ENCODE measurements at regions not wholly inside any gene's neighbourhood (a gene's known extent, or its start where the extent isn't known, plus 50 kb on each side); places are given as distances from the start of the nearest gene placed in this dataset.

DNA sequence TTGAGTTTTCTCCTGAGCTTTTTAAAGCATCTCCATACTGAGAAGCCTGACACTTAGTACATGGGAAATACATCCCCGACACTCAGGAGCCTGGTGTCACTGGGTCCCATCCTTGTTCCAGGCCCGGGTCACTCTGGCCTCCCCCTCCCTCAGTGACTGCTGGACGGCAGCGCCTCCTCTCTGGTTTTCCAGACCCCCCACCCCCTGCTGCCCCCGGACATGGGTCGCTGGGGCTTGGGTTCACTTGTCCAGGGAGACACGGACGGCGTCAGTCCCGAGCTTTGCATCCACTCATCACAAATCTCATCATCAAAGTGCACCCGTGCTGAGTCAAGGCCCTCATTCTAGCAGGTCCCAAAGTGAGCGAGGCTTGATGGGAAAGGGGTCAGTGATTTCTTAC is 243.0 kb downstream of the IRX2 start:
- TF ChIP-seq CTCF (IDR thresholded peaks at IDR 0.05; ENCODE audit: insufficient read depth, low read length, poor library complexity, severe bottlenecking), result no peak
- TF ChIP-seq EZH2phosphoT487 (conservative IDR thresholded peaks at IDR 0.05; ENCODE audit: low read length), result no peak
